OCI-LY3 (cell line): ENCODE measurements at regions not wholly inside any gene's neighbourhood (a gene's known extent, or its start where the extent isn't known, plus 50 kb on each side); places are given as distances from the start of the nearest gene placed in this dataset.
"Not testable (repeated sequence)": the region's sequence is repeated elsewhere in the genome, so short reads cannot be mapped to it uniquely, and the experiment has no call there.

Experiments used
- H2AFZ ChIP-seq: fragments of 200-600, 300-600 bp; shearing (Covaris generic); 2 replicates; pipeline ENCODE4 v1.6.0; 2014; ENCODE audit warnings: antibody characterized with exemption, low read depth, low read length
- H3K27ac ChIP-seq: fragments of 200-600, 300-600 bp; sonication (generic); 2 replicates; pipeline ENCODE4 v1.5.1; 2014; ENCODE audit warnings: mild to moderate bottlenecking, low read length, moderate library complexity, mixed read lengths
- H3K27me3 ChIP-seq: fragments of 200-600, 300-600 bp; sonication (generic); 2 replicates; pipeline ENCODE4 v1.6.1; 2014; ENCODE audit warnings: low read depth, low read length, mixed read lengths
- H3K36me3 ChIP-seq: fragments of 200-600, 300-600 bp; sonication (generic); replicated peaks from 2 replicates; pipeline ENCODE3; 2014; ENCODE audit warnings: low read depth, low read length, mixed read lengths
- H3K4me1 ChIP-seq: fragments of 300-600, 200-600 bp; sonication (generic); 2 replicates; pipeline ENCODE4 v1.6.1; 2014; ENCODE audit warnings: low read length, mixed read lengths
- H3K4me2 ChIP-seq: fragments of 200-600, 300-600 bp; sonication (generic); 2 replicates; pipeline ENCODE4 v1.6.1; 2014; ENCODE audit warnings: low read length, mixed read lengths
- H3K4me3 ChIP-seq: fragments of 300-600, 200-600 bp; sonication (generic); 2 replicates; pipeline ENCODE4 v1.5.1; 2014; ENCODE audit warnings: antibody characterized with exemption, mild to moderate bottlenecking, low read length, moderate library complexity
- H3K79me2 ChIP-seq: fragments of 300-600, 200-600 bp; shearing (Covaris generic); 2 replicates; pipeline ENCODE4 v1.6.1; 2014; ENCODE audit warnings: mild to moderate bottlenecking, low read length, mixed read lengths
- H3K9ac ChIP-seq: fragments of 300-600, 200-600 bp; shearing (Covaris generic); 2 replicates; pipeline ENCODE4 v1.6.0; 2014; ENCODE audit warnings: mild to moderate bottlenecking, low read length, moderate library complexity
- H3K9me3 ChIP-seq: fragments of 200-600, 300-600 bp; shearing (Covaris generic); 2 replicates; pipeline ENCODE4 v1.6.1; 2014; ENCODE audit warnings: low read length, mixed read lengths; ENCODE audit not compliant: insufficient read depth
- H4K20me1 ChIP-seq: fragments of 200-600, 300-600 bp; sonication (generic); 2 replicates; pipeline ENCODE4 v1.6.1; 2016; ENCODE audit warnings: low read length, mixed read lengths; ENCODE audit not compliant: insufficient read depth
- EZH2phosphoT487 ChIP-seq: fragments of 200-600 bp; shearing (Covaris generic); IDR thresholded peaks from 2 replicates; pipeline ENCODE4 v1.6.1; 2018; ENCODE audit warnings: antibody characterized with exemption, mixed run types, low read depth
- TF ChIP-seq, protein P1 (sequence below): fragments of 200-600, 300-600 bp; sonication (generic); IDR thresholded peaks from 2 replicates; pipeline ENCODE4 v1.5.1; 2014; ENCODE audit warnings: antibody characterized with exemption, low read length, low read depth

DNA sequence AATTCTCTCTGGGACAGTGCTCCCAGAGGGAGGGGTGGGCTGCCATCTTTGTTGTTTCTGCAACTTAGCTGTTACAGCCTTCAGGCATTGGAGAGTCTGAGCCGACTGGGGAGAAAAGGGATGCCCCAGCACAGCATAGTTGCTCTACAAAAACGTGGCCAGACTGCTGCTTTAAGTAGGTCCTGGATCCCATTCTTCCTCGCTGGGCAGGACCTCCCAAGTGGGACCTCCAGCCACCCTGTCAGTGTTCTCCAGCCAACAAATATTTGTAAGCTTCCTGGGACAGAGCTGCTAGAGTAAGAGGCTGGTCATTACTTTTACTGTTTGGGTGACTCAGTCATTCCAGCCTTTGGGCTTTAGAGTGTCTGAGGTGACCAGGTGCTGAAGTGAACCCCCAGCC, 292.7 kb upstream of the NREP start:
- Histone ChIP-seq H2AFZ (no peak overlapping the region), H3K27ac (no peak overlapping the region), H3K36me3 (no peaks in the 10 kb centered on the region), H3K4me1 (no peaks in the 10 kb centered on the region), H3K27me3 (no peaks in the 10 kb centered on the region), H3K79me2 (no peaks in the 10 kb centered on the region), H3K9me3 (no peaks in the 10 kb centered on the region), H3K4me2 (no peak overlapping the region), H4K20me1 (no peaks in the 10 kb centered on the region), H3K9ac (no peak overlapping the region), H3K4me3 (no peak overlapping the region)
- no peak for TF ChIP-seq EZH2phosphoT487
- TF ChIP-seq, protein P1, sequence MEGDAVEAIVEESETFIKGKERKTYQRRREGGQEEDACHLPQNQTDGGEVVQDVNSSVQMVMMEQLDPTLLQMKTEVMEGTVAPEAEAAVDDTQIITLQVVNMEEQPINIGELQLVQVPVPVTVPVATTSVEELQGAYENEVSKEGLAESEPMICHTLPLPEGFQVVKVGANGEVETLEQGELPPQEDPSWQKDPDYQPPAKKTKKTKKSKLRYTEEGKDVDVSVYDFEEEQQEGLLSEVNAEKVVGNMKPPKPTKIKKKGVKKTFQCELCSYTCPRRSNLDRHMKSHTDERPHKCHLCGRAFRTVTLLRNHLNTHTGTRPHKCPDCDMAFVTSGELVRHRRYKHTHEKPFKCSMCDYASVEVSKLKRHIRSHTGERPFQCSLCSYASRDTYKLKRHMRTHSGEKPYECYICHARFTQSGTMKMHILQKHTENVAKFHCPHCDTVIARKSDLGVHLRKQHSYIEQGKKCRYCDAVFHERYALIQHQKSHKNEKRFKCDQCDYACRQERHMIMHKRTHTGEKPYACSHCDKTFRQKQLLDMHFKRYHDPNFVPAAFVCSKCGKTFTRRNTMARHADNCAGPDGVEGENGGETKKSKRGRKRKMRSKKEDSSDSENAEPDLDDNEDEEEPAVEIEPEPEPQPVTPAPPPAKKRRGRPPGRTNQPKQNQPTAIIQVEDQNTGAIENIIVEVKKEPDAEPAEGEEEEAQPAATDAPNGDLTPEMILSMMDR, result no peak

DNA sequence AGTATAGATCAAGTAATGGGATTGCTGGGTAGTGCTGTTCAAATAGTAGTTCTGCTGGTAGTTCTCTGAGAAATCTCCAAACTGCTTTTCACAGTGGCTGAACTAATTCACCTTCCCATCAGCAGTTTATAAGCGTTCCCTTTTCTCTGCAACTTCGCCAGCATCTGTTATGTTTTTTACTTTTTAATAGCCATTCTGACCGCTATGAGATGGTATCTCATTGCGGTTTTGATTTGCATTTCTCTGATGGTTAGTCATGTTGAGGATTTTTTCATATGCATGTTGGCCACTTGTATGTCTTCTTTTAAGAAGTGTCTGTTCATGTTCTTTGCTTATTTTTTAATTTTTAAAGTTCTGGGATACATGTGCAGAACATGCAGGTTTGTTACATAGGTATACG, 279.2 kb upstream of the NREP start:
- no peak overlapping the region for H3K4me3 ChIP-seq
- H3K36me3 ChIP-seq, result no peaks in the 10 kb centered on the region
- no peaks in the 10 kb centered on the region for H4K20me1 ChIP-seq
- no peaks in the 10 kb centered on the region for H3K9me3 ChIP-seq
- H3K79me2 ChIP-seq, result no peaks in the 10 kb centered on the region
- H3K27ac ChIP-seq, result no peak overlapping the region
- no peak overlapping the region for H3K9ac ChIP-seq
- H3K4me1 ChIP-seq, result peaks cover 3% of the 10 kb centered on the region; the same call in 1 of the 2 replicates
- H2AFZ ChIP-seq, result no peak overlapping the region
- H3K4me2 ChIP-seq, result no peak overlapping the region
- no peaks in the 10 kb centered on the region for H3K27me3 ChIP-seq
- no peak for TF ChIP-seq EZH2phosphoT487
- TF ChIP-seq, protein P1, result no peak

DNA sequence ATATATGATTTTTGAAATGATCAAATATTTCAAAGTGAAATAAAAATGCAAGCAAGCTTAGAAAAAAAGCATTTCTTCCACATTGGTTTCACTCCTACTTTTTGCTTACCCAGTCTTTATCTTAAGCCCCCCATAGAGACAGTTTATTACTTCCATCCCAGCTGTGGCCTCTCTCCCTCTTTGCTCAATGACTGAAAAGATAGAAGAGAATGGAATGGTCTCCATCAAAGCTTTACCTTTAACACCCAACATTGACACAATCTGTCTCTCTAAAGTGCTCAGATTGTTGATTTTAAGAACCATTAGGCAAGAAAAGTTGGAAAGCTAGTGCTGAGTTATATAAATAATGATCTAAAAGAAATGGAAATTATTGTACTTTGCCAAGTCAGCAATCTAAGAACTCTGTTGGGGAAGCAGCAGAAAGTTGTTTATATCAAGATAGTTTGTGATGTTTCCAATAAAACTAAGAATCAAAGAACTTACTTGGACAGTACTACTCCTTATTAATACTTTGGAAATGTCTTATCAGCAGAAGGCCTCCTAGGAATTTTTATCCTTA, 277.5 kb upstream of the NREP start:
- H3K27me3 ChIP-seq, result no peaks in the 10 kb centered on the region
- H3K27ac ChIP-seq, result no peak overlapping the region
- H3K4me3 ChIP-seq, result no peak overlapping the region
- H3K79me2 ChIP-seq, result no peaks in the 10 kb centered on the region
- H3K9me3 ChIP-seq, result no peaks in the 10 kb centered on the region
- H3K9ac ChIP-seq, result no peak overlapping the region
- no peaks in the 10 kb centered on the region for H4K20me1 ChIP-seq
- TF ChIP-seq, protein P1, result no peak
- TF ChIP-seq EZH2phosphoT487, result no peak
- no peak overlapping the region for H2AFZ ChIP-seq
- H3K36me3 ChIP-seq, result no peaks in the 10 kb centered on the region
- no peak overlapping the region for H3K4me2 ChIP-seq
- peaks cover 3% of the 10 kb centered on the region; the same call in 1 of the 2 replicates for H3K4me1 ChIP-seq

DNA sequence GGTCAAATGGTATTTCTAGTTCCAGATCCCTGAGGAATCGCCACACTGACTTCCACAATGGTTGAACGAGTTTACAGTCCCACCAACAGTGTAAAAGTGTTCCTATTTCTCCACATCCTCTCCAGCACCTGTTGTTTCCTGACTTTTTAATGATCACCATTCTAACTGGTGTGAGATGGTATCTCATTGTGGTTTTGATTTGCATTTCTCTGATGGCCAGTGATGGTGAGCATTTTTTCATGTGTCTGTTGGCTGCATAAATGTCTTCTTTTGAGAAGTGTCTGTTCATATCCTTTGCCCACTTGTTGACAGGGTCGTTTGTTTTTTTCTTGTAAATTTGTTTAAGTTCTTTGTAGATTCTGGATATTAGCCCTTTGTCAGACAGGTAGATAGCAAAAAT, 269.9 kb upstream of the NREP start:
- H3K9ac ChIP-seq, H3K36me3 ChIP-seq, H3K27me3 ChIP-seq, H3K9me3 ChIP-seq, H2AFZ ChIP-seq, H4K20me1 ChIP-seq, H3K79me2 ChIP-seq, H3K4me2 ChIP-seq, H3K4me3 ChIP-seq, H3K27ac ChIP-seq: not testable (repeated sequence)
- peaks cover 30% of the 10 kb centered on the region for H3K4me1 ChIP-seq
